GM12875 (cell line): ENCODE measurements at regions not wholly inside any gene's neighbourhood (a gene's known extent, or its start where the extent isn't known, plus 50 kb on each side); places are given as distances from the start of the nearest gene placed in this dataset.
A peak's percentile ranks its signal among the peaks of the same experiment; 100 is the strongest.

Experiments used
- H3K4me3 ChIP-seq: one replicate; pipeline ENCODE4 v1.5.1; 2011; ENCODE audit warnings: low read depth, low read length, control low read depth
- TF ChIP-seq, protein P1 (sequence below): IDR thresholded peaks from 2 replicates; pipeline ENCODE4 v1.5.1; 2011; ENCODE audit warnings: low read depth, mild to moderate bottlenecking, control low read depth, inconsistent platforms, low read length, moderate library complexity, borderline replicate concordance; ENCODE audit not compliant: insufficient read depth

- H3K4me3 ChIP-seq = no peak overlapping the region
- TF ChIP-seq, protein P1, sequence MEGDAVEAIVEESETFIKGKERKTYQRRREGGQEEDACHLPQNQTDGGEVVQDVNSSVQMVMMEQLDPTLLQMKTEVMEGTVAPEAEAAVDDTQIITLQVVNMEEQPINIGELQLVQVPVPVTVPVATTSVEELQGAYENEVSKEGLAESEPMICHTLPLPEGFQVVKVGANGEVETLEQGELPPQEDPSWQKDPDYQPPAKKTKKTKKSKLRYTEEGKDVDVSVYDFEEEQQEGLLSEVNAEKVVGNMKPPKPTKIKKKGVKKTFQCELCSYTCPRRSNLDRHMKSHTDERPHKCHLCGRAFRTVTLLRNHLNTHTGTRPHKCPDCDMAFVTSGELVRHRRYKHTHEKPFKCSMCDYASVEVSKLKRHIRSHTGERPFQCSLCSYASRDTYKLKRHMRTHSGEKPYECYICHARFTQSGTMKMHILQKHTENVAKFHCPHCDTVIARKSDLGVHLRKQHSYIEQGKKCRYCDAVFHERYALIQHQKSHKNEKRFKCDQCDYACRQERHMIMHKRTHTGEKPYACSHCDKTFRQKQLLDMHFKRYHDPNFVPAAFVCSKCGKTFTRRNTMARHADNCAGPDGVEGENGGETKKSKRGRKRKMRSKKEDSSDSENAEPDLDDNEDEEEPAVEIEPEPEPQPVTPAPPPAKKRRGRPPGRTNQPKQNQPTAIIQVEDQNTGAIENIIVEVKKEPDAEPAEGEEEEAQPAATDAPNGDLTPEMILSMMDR = no peak
Observed at GRCh38 chr2:58890865-58891525, 649.9 kb upstream of the FANCL start.

- TF ChIP-seq, protein P1 = no peak
- no peak overlapping the region for H3K4me3 ChIP-seq
Observed at GRCh38 chr2:58886009-58886408, 644.9 kb upstream of the FANCL start.

GRCh38 chr2:58879834-58880233 lies 638.7 kb upstream of the FANCL start:
- H3K4me3 ChIP-seq = no peak overlapping the region
- TF ChIP-seq, protein P1 = no peak

- H3K4me3 ChIP-seq = no peak overlapping the region
- TF ChIP-seq, protein P1 = no peak
Observed at GRCh38 chr2:58878778-58879177, 637.7 kb upstream of the FANCL start.

GRCh38 chr2:58876126-58876525 lies 635.0 kb upstream of the FANCL start:
- no peak overlapping the region for H3K4me3 ChIP-seq
- TF ChIP-seq, protein P1 = no peak

DNA sequence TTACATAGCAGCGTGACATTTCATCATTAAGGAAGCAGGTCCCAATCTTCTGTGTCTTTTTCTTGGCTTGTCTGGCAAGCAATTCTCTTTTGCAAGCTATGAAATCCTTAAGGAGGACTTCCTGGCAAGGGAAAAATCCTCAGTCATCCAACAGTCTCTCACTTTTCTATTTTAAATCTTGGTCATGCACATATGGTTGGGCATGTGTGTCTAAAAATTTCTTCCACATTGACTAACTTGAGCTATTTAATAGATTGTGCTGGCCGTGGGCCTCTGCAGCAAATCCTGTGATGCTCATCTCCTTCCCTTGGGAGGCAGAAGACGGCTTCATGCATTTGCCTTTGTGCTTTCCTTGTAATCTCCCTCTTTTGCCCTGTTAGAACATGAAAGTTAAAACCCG lies 634.3 kb upstream of the FANCL start:
- no peak overlapping the region for H3K4me3 ChIP-seq
- TF ChIP-seq, protein P1 = no peak

DNA sequence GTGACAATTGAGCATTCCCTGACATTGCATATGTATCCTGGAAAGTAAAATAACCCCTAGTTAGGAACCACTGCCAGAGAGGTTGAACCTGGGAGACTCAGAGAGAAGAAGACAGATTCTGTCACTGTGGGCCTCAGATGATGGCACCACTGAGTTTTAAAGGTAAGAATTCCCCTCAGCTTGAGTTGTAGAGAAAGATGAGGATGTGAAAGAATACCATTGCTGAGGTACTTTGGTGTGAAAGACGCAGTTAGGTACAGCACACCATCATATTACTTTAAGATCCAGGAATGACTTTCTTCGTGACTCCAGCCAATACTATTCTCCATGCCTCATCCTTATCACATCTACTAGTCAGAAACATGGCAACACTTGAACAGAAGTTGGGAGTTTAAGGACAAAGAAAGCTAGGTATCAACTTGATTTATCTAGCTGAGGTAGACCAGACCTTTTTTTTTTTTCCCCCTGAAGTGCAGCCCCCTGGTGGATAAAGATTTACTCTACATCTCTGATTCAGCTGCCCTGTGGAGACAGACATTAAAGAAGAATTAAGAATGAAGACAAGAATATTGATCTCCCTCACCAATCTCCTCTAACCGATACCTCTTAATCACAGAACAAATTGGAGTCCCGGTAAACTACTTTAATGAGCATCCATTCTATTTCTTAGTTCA lies 630.5 kb upstream of the FANCL start:
- TF ChIP-seq, protein P1 = 0 out of 2 replicates have a peak, but pooled peaks have one; percentile 19
- no peak overlapping the region for H3K4me3 ChIP-seq
